ENCODE measurements at regions not wholly inside any gene's neighbourhood (a gene's known extent, or its start where the extent isn't known, plus 50 kb on each side); places are given as distances from the start of the nearest gene placed in this dataset.
"Not testable (repeated sequence)": the region's sequence is repeated elsewhere in the genome, so short reads cannot be mapped to it uniquely, and the experiment has no call there.

DNA sequence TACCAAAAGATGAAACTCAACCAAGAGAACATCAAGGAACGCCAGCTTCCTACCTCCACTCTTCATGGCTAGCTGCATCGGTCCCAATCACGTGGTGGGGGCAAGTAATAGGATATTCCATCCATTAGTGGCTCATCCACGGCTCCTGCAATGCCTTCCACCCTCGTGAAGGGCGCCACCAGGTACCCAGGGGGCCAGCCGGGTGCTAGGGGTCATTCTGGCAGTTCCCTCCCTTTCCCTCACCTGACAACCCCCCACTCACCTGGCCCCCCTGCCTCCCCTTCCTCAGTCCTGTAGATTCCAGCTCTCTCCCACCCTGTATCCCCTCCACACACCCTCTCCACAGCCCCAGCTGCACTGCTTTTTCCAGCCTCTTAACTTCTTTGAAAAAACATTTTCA is 161.9 kb downstream of the URI1 start:
- no peak for DNase-seq

DNA sequence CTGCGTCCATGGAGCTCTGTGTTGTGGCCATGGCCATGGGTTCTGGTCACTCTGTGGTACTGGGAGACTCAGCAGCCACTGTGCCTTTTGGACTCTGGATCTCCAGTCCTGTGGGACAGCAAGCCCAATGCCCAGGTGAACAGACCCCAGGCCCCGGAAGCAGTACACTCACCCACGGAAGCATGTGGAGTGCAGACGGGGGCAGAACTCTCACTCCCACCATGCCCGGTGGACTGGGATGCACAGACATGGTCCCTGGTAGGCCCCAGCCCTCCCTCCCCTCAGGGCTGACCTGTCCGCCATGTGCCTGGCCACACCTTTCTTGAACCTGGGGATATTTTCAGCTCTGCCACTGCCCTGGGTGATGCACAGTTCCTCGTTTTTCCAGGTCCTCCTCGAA is 163.3 kb downstream of the URI1 start:
- DNase-seq: no peak

DNA sequence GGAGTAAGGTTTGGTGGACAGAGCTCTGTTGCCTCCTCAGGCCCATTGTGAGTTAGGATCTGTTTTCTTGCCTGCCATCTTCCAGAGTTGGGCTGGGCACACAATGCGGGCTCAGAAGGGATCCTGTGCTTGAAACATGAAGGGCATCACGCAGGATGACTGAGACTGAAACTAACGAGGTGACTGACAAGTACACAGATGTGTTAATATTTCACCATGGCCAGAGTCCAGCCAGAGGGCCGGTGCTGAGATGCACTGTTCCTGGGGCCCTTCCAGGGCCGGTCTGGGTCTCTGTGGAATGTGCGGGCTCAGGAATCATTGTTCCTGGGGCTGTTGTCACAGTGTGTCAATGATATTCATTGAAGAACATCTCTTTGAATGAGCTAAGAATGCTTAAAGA is 163.7 kb downstream of the URI1 start:
- no peak for DNase-seq

DNA sequence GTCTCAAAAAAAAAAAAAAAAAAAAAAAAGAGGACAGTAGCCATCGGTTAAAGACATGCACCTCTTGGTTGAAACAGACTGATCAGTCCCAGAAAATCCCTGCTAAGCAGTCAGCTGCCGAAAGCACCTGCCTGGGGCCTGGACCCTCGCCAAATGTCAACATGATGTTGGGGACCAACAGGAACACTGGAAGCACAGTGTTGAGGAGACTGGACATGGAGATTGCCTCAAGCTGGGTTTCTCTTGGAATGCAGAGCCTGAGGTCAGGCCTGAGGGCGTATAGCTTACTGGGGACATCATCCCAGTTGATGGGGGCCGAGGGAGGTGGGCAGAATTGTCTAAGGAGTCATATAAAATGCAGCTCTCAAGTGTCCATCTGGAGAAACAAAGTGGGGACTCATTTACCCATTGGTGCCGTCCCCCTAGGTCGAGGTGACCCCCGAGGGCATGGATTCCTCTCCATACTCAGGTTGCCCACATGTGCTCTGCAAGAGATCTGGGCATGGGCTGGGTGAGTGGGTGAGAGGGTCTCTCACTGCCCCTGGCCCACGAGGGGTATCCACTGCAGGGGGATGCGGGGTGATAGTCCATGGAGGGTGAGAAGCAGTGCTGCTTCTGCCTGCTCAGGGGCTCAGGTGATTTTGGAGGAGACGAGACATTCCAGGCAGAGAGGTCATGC is 164.5 kb downstream of the URI1 start:
- DNase-seq: no peak

DNA sequence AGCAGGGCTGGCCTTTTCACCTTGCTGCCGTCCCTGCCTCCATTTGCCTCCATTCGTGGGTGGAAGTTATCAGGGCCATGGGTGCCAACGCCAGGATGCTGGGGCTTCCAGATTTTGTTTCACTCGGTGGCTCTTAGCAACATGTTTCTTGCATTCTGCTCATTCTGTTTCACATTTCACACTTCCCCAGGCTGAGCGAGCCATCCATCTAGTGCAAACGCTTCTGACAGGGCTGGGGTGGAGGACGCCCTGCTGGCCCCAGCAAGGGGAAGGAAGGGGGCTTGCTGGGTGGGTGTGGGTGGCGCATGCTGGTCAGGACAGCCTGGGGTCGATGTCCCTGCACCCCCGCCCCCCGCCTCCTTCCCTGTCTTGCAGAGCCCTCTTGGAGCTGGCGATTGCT is 165.2 kb downstream of the URI1 start:
- no peak for DNase-seq

DNA sequence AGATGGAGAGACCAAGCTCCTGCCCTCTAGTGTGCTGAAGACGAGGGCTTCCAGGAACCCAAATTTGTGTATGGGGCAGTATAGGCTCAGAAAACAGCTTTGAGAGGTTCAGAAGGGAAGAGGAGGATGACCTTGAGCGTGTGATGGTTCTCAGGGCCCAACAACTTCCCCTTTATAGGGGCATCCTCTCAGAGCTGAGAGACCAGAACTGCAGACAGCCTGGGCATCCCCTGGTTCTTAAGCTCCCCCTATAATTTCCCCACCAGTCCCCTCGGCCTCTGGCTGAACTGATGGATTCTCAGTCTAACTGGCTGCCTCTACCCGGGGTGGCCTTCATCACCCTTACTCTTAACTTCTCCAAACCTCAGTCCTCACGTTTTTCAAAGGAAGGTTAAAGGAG is 167.5 kb downstream of the URI1 start:
- DNase-seq: no peak

DNA sequence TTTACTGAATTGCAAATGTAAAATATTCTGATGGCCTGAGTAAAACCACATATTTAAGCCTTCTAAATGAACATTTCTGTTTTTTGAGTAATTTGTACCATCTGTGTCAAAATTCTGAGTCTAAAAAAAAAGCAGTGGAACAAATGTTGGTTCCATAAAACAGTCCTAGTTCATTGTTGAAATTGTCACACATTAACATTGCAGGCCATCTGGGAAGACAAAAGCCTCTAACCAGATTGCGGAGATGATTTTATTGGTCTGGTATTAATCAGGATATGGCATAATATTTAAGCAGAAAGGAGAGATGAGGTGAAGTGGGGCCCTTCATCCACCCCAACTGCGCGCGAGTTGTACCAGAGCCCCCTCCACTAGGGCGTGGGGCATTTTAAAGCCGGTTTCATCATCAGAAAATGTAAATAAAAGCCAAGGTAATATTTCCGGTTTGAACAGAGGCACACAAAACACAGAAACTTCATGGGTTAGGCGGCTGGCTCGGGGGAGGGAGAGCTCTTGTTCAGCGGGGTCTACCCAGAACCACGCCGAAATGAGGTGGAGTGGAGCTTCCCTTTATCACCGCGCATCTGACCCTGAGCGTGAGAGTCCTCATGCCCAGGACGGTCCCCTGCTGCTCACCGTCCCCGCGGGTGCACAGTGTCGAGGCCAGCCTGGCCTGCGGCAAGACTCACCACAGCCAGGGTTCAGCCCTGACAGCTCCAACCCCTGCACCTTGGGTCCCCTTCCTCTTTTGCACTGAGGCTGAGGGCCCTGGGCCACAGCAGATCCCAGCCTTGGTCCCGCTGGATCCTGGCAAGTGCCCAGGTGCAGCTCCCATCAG is 169.2 kb downstream of the URI1 start:
- DNase-seq: no peak

DNA sequence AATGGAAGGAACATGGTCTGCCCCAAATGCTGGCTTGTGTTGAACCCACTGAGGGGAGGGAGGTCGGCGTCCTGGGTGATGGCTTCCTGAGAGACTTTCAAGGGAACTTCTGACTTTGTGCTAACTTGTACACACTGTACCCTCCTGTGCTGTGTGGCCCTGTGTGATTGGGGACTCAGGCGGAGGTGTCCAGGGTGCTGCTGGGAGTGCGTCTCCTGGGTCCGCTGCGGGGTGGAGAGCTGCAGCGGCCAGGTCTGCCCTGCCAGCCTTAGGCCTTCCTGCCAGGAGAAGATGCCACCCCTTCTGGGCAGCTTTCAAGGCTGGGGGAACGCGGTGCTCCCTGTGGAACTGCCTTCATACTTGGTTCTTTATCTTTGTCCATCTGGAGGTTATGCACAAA is 170.1 kb downstream of the URI1 start:
- no peak for DNase-seq

DNA sequence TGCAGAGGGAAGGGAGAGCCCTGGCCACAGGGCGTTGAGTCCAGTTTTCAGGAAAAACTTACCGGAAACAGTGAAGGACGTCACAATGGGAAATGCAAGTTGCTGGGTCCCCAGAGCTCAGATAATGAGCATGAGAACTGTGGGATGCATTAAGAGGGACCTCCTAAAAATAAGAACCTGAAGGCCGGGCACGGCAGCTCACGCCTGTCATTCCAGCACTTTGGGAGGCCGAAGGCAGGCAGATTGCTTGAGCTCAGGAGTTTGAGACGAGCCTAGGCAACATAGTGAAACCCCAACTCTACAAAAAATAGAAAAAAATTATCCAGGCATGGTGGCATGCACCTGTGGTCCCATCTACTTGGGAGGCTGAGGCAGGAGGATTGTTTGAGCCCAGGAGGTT is 170.6 kb downstream of the URI1 start:
- no peak for DNase-seq

DNA sequence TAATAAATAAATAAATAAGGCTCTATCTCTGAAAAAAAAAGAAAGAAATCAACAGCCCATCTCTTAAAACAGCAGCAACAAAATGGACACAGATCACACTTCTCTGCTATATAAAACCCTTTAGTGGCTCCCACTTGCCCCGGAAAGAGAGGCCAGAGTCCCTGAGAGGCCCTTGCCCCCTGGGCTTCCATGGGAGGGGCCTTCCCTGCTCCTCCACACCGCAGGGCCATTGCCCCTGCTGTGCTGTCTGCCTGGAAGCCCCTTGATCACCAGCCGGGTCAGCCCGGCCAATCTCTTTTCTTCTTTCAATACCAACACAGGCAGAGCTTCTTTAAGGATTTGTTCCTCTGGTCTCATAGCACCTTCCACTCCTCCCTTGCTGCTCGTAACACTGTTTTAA is 171.1 kb downstream of the URI1 start:
- DNase-seq: no peak

DNA sequence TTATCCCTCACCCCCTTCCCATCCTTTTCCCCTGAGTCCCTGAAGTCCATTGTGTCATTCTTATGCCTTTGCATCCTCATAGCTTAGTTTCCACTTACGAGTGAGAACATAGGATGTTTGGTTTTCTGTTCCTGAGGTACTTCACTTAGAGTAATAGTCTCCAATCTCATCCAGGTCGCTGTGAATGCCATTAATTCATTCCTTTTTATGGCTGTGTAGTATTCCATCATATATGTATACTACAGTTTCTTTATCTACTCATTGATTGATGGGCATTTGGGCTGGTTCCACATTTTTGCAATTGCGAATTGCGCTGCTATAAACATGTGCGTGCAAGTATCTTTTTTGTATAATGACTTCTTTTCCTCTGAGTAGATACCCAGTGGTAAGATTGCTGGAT is 172.1 kb downstream of the URI1 start:
- not testable (repeated sequence) for DNase-seq

DNA sequence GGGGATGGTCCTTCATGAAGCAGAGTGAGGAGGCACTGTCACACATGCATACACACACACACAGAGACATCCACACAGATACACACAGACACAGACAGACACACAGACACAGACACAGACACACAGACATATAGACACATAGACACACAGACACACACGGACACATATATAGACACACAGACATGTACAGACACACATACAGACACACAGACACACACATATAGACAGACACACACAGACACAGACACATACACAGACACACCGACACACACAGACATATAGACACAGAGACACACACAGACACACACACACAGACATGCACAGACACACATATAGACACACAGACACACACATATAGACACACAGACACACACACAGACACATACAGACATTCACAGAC is 173.9 kb downstream of the URI1 start:
- DNase-seq: no peak

DNA sequence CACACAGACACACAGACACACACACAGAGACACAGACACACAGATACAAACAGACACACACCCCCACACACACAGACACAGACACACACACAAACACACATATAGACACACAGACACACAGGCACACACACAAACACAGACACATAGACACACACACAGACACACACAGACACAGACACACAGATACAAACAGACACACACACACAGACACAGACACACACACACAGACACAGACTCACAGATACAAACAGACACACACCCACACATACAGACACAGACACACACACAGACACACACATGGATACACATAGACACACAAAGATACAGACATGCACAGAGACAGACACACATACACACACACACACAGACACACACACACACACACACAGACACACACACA is 174.5 kb downstream of the URI1 start:
- DNase-seq: no peak

DNA sequence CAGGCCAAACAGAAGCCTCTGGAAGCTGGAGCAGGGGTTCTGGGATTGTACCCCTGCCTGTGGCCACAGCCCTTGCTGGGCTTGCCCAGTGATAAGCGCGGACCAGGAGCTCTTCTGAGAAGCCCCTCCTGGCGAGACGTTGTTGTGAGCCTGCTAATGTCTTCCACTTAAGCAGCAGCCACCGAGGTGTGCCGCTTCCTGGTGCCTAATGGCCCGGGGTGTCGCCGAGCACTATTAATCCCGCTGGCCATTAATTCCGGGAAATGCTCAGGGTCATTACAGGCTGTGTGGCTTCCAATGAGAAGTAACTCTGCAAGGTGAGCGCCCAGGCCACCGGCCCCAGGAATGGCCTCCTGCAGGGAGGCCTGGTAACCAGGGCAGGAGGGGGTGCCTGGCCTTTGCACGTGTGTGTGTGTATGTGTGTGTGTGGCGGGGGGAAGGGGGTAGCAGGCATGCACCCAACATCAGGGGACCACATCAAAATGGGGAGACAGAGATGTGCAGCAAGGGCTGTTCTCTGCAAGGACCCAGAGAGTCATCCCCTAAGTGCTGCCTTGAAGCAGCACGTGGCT is 175.0 kb downstream of the URI1 start:
- no peak for DNase-seq

DNA sequence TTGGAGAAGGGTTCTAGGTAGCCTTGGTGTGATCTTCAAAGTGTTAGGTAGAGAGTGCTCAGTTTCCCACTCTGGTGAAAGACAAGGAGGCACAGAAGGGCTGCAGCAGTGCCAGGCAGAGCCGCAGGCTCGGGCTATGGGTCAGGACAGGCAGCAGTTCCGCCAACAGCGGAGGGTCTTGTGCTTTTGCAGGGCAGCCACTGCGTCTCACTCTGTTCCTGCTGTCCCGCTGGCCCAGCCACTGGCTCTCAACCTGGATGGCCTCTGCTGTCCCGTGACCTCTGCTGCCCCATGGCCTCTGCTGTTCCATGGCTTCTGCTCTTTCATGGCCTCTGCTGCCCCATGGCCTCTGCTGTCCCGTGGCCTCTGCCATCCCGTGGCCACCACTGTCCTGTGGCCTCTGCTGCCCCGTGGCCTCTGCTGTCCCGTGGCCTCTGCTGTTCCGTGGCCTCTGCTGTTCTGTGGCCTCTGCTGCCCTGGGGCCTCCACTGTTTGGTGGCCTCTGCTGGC is 175.7 kb downstream of the URI1 start:
- no peak for DNase-seq

DNA sequence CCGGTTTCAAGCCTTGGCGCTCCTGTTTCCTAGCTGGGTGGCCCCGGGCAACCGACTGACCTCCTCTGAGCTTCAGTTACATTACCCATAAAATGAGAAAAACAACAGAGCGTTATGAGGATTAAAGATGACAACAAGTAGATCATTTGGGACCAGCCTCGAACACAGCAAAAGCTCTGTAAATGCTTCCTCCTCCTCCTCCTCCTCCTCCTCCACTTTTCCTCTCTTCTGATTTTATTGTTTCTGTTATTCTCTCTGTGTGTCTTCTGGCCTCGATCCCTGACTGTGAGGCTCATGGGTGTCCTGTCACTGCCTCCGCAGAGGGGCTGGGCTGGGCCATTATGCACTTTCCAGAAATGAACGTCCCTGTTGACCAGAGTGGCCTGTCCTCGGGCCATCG is 176.2 kb downstream of the URI1 start:
- DNase-seq: no peak

DNA sequence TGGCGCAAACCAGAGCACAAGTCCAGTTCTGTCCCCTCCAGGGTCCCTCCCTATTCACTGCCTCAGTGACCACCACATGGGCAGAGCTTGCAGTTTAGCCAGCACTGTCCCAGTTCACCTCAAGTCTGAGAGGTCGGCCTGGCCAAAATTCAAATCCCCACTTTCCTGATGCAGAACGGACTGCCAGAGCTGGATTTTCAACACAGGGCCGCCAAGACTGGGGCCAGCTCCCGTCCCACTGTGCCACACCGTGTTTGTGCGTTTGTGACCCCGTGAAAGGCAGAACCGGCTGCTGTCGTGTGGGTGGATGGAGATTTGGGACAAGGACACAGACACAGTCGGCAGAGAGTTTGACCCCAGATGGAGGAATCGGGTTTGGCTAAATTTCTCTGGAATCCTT is 176.7 kb downstream of the URI1 start:
- DNase-seq: no peak

DNA sequence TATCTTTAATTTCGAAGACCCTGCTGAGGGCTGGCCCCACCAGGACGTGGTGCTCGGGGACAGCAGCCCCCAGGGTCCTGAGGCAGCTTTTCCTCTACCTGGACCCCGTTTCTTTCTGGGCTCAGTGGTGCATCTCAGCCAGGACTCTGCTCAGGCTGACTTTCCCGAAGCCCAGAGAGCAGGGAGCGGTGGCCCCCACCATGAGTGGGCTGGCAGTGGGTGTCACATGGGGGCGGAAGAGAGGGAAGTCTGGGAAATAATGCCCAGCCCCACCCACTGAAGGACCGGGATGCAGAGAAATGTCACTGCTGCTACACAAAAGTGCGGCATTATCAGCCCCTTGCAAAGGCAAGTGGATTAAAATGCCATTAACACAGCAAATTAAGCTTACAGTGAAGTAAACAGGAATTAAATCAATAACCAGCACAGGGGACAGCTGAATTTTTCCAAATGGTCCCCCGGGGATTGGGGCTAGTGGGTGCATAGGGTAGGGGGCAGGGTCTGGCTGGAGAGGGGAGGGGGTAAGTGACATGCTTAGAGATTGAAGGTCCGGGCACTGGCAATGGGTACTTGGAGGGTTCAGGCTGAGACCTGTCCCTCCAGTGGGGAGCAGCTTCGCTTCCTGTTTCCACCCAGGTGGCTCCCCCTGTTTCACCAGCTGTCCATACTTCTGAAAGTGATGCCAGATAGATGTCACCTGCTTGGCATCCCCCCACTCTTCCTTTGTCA is 177.3 kb downstream of the URI1 start:
- DNase-seq: no peak

DNA sequence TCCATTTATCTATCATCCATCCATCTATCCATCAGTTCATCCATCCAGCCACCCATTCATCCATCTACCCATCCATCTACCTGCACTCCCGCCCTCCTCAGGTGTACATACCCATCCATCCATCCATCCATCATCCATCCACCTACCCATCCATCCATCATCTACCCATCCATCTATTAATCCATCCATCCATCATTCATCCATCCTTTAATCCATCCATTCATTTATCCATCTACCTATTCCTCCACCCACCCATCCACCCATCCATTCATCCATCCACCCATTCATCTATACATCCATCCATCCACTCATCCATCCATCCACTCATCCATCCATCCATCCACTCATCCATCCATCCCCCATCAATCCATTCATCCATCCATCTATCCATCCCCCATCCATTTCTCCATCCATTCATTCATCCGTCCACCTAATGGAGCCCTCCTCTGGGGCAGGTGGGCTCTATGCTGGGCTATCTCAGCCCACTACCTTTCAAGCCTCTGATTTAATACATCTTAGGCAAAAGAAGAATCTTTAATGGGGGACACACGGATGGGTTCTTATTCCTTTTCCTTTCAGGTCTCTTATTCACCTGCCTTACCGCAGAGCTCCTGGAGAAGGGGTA is 178.9 kb downstream of the URI1 start:
- DNase-seq: no peak

DNA sequence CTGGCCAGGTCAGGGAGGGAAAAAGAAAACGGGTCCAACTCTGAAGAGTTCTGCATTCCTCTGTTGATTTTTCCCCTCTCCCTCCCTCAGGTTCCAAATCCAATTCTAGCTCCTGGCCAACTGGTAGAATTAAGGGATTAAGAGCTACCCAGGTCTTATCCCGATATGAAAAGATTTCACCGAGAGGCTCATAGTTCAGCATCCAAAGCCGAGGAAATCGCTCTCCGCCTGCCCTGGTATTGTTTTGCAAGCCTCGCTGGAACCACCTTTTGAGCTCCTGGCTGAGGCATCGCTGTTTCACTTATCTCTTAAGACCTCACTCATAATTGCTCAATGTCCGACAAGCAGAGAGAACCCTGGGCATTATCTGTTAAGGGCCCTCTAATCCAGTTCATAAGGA is 180.4 kb downstream of the URI1 start:
- no peak for DNase-seq

DNA sequence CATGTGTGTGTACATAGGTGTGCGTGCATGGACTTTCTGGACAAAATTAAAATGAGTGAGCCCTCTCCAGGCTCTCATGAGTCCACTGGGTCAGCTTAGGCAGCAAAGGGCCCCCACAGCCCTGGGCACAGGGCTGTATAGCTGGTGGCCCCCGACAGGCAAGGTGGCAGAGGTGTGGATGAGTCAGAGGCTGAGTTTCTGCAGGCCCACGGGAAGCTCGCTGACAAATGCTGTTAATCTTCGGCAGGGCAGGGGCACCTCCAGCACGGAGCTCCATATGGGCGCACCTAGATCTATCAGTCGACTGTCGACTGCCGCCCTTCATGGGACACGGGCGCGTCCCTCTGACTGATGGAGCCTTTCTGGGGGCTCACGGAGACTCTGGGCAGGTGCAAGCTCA is 181.1 kb downstream of the URI1 start:
- no peak for DNase-seq

DNA sequence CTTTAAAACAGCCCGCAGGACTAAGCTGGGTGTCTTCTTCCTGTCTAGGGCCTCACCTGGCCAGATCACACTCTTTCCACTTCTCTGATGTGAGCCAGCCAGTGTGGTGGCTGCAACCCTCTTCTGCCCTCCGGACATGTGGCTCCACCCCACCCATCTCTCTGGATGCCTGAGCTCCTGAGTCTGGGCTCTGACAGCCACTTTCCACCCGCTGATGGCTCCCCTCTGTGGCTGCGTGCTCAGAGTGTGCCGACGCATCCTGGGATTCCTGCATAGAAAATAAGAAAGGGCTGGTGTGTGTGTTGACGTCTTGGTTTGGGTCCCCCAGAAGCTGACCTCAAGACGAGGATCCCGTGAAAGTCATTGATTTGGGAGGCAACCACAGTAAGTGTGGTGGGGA is 181.6 kb downstream of the URI1 start:
- no peak for DNase-seq

DNA sequence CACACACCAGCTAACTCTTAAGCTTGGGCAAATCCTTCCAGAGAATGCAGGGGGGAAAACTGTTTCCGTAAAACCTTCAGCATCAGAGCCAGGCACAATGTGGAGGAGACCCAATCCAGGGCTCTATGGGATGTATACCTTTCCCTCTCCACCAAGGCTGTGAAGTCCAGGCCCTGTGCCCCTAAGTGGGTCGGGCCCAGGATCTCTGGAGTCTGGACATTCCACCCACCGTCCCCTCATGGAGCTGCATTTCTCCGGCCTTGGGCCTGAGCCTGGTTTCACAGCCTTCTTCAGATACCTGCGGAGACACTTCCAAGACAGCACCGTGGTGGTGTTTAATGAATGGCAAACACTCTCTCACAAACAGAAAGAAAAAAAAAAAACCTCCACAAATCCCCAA is 186.2 kb downstream of the URI1 start:
- no peak for DNase-seq
